CD4-positive, alpha-beta T cell treated with Interleukin-1 beta for 1 hour (primary cell): ENCODE measurements at regions not wholly inside any gene's neighbourhood (a gene's known extent, or its start where the extent isn't known, plus 50 kb on each side); places are given as distances from the start of the nearest gene placed in this dataset.
"Not testable (repeated sequence)": the region's sequence is repeated elsewhere in the genome, so short reads cannot be mapped to it uniquely, and the experiment has no call there.

Experiments used
- DNase-seq, 2 donors: peaks; one replicate each; pipeline ENCODE4 v3.0.0-alpha.2; 2020 to 2022

GRCh38 chr7:149600669-149601330 is 103.2 kb upstream of the ZNF746 start:
- peak in 1 of 2 donors; percentile 28 for DNase-seq

- peak in 1 of 2 donors; percentile 30 for DNase-seq
Observed at GRCh38 chr7:149599636-149600206, 102.1 kb upstream of the ZNF746 start.

GRCh38 chr7:149598721-149599308 is 101.2 kb upstream of the ZNF746 start:
- DNase-seq, result no peak

- not testable (repeated sequence) for DNase-seq
Observed at GRCh38 chr7:149597789-149598188, 100.2 kb upstream of the ZNF746 start.

- DNase-seq, result no peak
Observed at GRCh38 chr7:149595541-149595940, 97.9 kb upstream of the ZNF746 start.

- DNase-seq, result no peak
Observed at GRCh38 chr7:149595078-149595477, 97.5 kb upstream of the ZNF746 start.

- no peak for DNase-seq
Observed at GRCh38 chr7:149588930-149589329, 91.3 kb upstream of the ZNF746 start.

- DNase-seq, result no peak
Observed at GRCh38 chr7:149586646-149587645, 89.3 kb upstream of the ZNF746 start.

- no peak for DNase-seq
Observed at GRCh38 chr7:149584530-149584929, 86.9 kb upstream of the ZNF746 start.

GRCh38 chr7:149584009-149584408 is 86.4 kb upstream of the ZNF746 start:
- DNase-seq, result no peak

GRCh38 chr7:149580328-149580727 is 82.7 kb upstream of the ZNF746 start:
- no peak for DNase-seq

GRCh38 chr7:149579365-149579764 is 81.8 kb upstream of the ZNF746 start:
- not testable (repeated sequence) for DNase-seq

GRCh38 chr7:149574428-149574827 is 76.8 kb upstream of the ZNF746 start:
- not testable (repeated sequence) for DNase-seq

GRCh38 chr7:149573519-149573918 is 75.9 kb upstream of the ZNF746 start:
- DNase-seq, result no peak

GRCh38 chr7:149572920-149573319 is 75.3 kb upstream of the ZNF746 start:
- DNase-seq, result not testable (repeated sequence)

GRCh38 chr7:149570784-149571183 is 73.2 kb upstream of the ZNF746 start:
- DNase-seq, result no peak

GRCh38 chr7:149569726-149570422 is 72.3 kb upstream of the ZNF746 start:
- DNase-seq, result no peak

- DNase-seq, result no peak
Observed at GRCh38 chr7:149569025-149569725, 71.6 kb upstream of the ZNF746 start.

- no peak for DNase-seq
Observed at GRCh38 chr7:149568218-149568617, 70.6 kb upstream of the ZNF746 start.

- no peak for DNase-seq
Observed at GRCh38 chr7:149566103-149566502, 68.5 kb upstream of the ZNF746 start.

GRCh38 chr7:149565096-149565382 is 67.4 kb upstream of the ZNF746 start:
- DNase-seq, result no peak
